HG02678 (cell line): ENCODE measurements at regions not wholly inside any gene's neighbourhood (a gene's known extent, or its start where the extent isn't known, plus 50 kb on each side); places are given as distances from the start of the nearest gene placed in this dataset.
"Not testable (repeated sequence)": the region's sequence is repeated elsewhere in the genome, so short reads cannot be mapped to it uniquely, and the experiment has no call there.

Experiments
- ATAC-seq: cut with Tn5 transposase; IDR thresholded peaks from one replicate; pipeline ENCODE4 v1.9.1; 2021; ENCODE audit warnings: mild to moderate bottlenecking, moderate library complexity; ENCODE audit not compliant: unreplicated experiment

DNA sequence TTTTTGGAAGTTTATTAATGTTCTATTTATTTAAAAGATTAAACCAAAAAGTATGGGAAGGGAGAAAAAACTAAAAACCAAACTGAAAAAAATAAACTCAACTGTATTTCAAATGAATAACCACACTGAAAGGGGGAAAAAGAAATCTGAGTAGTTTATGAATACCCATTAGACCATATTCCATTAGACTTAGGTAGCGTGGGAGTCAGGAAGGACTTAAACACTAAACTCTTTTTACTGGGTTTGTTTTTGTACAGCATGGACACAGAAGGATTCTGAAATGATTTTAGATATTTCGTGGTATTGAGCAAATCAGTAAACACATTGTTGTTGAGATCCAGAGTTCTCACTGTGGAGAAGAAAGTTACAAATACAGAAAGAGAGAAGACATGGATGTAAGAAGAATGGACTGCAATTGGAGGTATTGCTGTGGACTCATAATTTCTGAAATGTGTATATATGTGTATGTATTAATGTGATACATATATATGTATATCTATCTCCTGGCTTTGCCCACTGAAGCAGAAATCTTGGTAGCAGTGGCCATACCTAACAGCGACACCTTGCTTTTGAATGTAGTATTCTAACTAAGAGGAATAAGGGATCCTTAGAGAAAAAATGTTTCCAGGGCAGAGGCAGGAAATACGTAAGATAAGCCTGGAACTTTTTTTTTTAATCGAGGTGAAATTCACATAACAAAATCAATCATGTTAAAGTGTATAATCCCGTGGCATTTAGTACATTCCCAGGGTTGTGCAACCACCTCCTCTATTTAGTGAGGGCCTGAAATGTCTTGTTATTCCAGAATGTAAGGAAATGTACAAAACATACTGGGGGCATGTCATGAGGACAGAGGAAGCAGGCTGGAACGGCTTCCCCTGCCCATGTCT, 228.8 kb downstream of the SMARCA2 start:
- ATAC-seq: no peak

- ATAC-seq: no peak
Measured at GRCh38 chr9:2247340-2247739, 232.2 kb downstream of the SMARCA2 start.

DNA sequence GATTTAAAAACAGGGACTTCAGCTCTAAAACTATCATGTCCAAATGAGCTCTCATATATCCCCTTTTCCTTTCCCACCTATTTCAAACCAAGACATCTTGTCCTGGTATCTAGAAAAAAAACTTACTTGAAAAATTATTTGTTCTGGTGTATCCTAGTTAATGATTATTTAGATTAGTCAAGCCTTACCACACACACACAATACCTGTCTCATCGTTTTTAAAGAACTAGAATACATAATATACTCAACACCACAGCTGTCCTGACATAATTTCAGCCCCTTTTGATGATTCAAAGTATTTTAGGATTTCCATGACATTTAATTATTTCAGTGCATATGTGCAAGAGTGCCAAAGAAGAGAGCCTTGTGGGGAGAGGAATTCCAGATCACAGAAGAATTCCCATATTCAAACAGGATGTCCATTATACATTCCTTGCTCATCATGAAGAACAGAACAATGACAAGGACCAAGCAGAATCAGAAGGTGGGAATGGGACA, 233.7 kb downstream of the SMARCA2 start:
- ATAC-seq: no peak

DNA sequence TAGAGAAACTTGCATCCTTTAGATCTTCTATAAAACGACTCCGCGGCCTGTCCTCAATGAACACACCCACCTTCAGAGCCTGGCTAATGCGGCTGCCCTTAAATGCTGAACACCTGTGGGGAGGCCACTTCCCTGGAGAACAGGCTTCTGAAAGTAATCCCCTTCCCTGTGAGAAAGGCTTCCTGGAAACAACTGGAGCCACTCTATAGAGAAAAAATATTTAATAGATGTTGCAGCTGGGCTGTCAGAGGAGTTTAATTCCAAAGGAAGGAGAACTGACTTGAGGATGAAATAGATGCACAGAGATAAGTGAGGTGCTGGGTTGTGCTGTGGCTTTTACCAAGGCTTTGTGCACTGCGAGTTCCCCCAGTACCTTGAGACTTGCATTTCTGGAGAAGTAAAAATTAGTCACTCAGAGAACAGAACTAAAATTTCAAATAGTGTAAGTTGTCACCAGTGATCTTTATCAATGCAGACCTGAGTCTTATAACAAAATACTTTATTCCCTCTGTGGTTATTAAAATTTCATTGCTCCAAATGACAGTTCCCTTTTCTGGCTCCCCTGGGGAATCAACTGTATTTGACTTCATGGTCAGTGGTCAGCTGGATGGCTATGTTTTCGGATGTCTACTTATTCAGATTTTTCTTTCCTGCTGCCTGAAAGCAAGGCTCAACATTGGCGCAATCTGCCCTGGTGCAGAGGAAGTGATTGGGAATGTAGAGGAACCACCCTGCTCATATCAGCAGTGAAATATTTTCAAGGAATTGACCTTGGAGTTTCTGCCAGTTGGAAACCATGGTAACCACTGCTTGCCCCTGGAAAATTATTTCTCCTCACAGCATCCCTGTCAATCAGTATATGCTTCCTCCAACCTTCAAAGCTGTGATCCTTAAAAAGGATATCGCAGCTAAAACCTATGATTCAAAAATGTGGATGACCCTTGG, 238.8 kb downstream of the SMARCA2 start:
- no peak for ATAC-seq

DNA sequence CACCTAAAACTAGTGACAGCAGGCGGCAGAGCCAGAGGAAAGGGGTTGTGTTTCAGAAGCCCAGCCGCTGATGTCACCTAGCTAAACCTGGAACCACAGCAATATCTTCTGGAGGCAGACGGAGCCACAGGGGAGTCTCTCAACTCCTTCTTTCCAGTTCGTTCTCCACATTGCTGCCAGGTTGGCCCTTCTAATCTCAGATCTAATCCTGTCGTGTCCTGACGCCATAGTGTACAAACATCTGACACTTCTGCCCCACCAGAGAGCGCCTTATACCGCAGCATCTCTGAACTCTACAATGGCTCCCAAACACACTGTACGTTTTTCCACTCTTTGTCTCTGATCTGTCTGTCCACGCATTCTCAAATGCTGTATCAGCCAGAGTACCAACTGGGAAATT, 240.0 kb downstream of the SMARCA2 start:
- ATAC-seq: no peak

DNA sequence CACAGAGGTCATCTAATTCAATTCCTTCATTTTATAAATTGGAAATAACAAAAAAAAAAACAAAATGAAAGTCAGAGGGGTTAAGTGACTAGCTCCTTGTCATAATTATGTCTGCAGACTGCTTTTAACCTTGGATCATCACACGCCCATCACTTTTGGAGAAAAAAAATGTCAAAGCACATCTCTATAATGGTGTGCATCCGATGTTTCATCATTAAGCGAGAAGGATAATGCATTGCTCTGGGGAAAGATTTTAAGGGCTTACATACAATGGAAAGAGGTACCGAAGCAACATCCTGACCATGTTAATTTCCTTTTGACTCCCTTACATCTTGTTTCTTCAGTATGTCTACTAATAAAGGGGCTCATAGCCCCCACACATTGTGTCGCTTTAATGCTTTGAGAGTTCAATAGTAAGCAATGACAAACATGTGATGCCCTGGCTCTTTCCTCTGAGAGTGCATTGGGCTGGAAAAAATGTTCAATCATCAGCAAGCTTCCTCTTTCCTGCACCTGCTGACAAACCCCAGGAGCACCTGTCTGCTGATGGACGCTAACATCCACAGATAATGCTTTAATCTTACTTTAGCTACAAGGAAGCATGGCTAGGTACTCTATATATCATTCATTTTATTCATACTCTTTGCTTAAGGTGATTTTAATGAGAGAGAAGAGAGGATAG, 242.2 kb downstream of the SMARCA2 start:
- no peak for ATAC-seq

DNA sequence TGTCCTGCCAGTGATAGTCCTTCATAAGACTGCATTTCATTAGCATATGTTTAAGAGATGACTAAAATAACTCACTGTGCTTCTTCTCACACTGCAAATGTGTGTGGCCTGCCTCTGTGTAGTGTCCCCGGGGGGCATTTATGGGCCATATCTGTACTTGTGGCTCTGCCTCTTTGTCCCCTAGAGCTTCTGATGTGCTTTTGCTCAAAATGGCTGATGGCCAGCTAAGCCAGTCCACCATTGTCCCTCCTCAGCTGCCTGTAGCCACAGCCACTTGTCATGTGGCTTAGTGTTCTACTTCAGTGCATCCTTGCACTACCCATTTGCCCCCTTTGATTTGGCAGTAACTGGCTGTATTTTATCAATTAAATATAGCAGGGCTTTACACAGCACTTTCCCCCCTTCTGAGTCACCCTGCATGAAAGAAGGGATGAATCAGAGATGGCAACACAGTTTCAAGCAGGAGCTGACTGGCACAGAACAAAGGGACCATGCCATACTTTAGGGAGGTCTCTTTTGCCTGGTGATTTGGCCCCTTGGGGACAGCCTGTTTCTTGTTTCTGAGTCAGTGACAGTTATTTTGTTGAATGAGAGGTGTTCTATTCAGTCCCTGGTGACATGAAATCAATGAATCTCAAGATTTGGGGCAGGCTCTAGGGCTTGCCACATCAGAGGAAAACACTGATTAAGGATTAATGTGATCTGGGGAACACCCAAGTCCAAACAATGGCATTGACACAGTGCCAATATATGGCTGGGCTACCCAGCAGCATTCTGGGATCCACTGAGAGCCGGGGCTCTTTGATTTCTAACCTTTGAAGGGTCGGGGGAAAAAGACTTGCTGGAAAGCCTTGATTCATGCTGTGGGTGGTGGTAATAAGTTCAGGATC, 245.5 kb downstream of the SMARCA2 start:
- no peak for ATAC-seq

- ATAC-seq: no peak
Measured at GRCh38 chr9:2261421-2262103, 246.4 kb downstream of the SMARCA2 start.

DNA sequence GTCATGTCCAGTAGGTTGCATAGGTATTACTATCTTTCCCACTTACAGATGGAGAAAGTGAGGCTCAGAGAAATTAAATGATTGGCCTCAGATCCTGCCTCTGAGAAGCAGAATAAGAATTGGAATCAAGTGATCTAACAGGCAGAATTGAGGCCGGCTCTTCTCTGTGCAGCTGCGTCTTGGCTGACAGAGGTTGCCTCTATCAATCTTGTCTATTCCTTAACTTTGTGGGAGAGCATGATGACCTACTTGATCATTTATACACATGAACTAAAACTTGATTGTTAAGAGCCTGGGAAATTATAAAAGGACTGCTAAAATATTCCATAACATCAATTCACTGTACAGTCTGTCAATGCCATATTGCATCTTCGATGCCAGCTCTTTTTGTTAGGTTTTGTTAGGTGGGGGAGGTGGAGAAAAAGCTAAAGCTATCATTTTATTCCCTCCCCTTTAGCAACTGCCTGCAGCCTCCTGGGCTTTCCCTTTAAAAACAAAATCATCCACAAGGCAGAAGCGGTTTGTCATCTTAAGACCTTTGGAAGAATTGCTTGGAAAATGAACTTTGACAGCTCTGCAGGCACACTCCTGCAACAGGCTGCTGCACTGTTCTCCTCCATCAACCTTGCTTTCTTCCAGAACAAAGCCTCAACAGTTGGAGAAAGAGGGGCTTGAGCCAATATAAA, 247.4 kb downstream of the SMARCA2 start:
- ATAC-seq: no peak

- no peak for ATAC-seq
Measured at GRCh38 chr9:2263111-2263510, 248.0 kb downstream of the SMARCA2 start.

GRCh38 chr9:2263665-2264064, 248.5 kb downstream of the SMARCA2 start:
- ATAC-seq: no peak

- no peak for ATAC-seq
Measured at GRCh38 chr9:2264081-2264480, 248.9 kb downstream of the SMARCA2 start.

GRCh38 chr9:2267181-2267745, 252.1 kb downstream of the SMARCA2 start:
- ATAC-seq: no peak

- ATAC-seq: no peak
Measured at GRCh38 chr9:2269778-2270177, 254.6 kb downstream of the SMARCA2 start.

- no peak for ATAC-seq
Measured at GRCh38 chr9:2270565-2270964, 255.4 kb downstream of the SMARCA2 start.

DNA sequence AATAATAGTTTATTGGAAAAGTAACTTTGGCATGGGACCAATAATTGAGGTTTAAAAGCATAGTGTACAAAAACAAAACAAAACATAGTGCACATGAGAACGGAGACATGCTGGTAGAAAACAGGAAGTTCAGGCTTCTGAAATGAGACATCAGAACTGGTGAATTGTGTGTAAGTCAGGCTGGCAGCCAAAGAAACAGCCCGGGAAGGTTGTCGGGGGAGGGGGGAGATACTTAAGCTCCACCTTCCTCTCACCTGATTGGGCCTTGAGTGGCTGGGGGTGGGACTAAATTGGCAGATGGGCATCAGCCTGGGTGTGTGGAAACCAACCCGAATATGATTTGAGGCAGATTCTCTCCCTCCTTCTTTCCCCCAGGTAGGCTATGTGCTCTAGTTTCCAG, 256.3 kb downstream of the SMARCA2 start:
- ATAC-seq: peak; percentile 85

DNA sequence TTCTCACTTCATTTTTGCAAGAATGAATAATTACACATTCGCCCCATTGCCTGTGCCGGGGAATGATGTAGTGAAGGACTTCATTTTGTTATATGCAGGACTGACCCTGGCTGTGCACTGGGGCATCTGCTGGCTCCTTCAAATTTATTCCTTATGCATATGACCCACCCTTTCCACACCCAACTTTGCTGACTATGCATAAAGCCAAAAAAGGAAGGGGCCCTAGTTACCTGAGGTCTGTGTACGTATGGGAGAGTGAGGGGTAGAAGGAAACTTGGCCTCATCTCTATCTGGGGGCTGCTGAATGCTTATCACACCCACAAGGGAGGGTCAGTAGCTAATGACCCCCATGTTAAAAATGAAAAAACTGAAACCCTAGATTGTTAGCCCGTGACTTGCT, 259.6 kb downstream of the SMARCA2 start:
- ATAC-seq: no peak

DNA sequence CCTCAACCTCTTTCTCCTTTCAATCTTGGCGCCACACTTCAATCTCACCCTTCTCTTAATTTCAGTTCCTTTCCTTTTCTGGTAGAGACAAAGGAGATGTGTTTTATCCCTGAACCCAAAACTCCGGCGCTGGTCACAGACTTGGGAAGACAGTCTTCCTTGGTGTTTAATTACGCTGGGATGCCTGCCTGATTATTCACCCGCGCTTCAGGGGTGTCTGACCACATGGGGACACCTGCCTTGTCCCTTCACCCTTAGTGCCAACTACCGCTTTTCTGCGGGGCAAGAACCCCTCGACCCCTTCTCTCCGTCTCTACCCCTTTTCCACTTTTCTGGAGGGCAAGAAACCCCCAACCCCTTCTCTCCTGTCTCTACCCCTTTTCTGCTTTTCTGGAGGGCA, 261.1 kb downstream of the SMARCA2 start:
- ATAC-seq: no peak

- ATAC-seq: not testable (repeated sequence)
Measured at GRCh38 chr9:2277133-2277532, 262.0 kb downstream of the SMARCA2 start.
